ENCODE measurements at regions not wholly inside any gene's neighbourhood (a gene's known extent, or its start where the extent isn't known, plus 50 kb on each side); places are given as distances from the start of the nearest gene placed in this dataset.

- Mint-ChIP-seq H3K4me1 (ENCODE audit: low read depth) (no peaks in the 10 kb centered on the region), H3K27me3 (no peaks in the 10 kb centered on the region), H3K9me3 (ENCODE audit: low read depth) (peaks cover under 1% of the 10 kb centered on the region), H3K36me3 (no peaks in the 10 kb centered on the region), H3K4me3 (no peak overlapping the region), H3K27ac (no peak overlapping the region)
Observed at GRCh38 chr6:126480268-126480667, 140.4 kb downstream of the CENPW start.

DNA sequence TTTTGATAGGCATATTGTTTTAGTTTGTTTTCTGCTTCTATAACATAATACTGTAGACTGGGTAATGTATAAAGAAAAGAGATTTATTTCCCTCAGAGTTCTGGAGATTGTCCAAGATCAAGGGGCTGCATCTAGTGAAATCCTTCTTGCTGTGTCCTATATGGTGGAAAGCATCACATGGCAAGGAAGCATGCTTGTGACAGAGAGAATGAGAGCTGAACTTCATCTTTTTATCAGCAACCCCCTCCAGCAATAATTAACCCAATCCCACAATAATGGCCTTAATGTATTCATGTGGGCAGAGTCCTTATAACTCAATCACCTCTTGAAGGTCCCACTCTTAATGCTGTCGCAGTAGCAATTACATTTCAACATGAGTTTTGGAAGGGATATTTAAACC lies 141.4 kb downstream of the CENPW start:
- H3K4me1 Mint-ChIP-seq (ENCODE audit: low read depth) = no peaks in the 10 kb centered on the region
- H3K36me3 Mint-ChIP-seq = no peaks in the 10 kb centered on the region
- no peak overlapping the region for H3K27ac Mint-ChIP-seq
- H3K4me3 Mint-ChIP-seq = no peak overlapping the region
- peaks cover 4% of the 10 kb centered on the region for H3K9me3 Mint-ChIP-seq (ENCODE audit: low read depth)
- no peaks in the 10 kb centered on the region for H3K27me3 Mint-ChIP-seq

GRCh38 chr6:126504792-126505191 lies 164.9 kb downstream of the CENPW start:
- H3K9me3 Mint-ChIP-seq (ENCODE audit: low read depth) = peaks cover 4% of the 10 kb centered on the region
- no peaks in the 10 kb centered on the region for H3K4me1 Mint-ChIP-seq (ENCODE audit: low read depth)
- no peak overlapping the region for H3K27ac Mint-ChIP-seq
- H3K27me3 Mint-ChIP-seq = no peaks in the 10 kb centered on the region
- no peak overlapping the region for H3K4me3 Mint-ChIP-seq
- no peaks in the 10 kb centered on the region for H3K36me3 Mint-ChIP-seq

DNA sequence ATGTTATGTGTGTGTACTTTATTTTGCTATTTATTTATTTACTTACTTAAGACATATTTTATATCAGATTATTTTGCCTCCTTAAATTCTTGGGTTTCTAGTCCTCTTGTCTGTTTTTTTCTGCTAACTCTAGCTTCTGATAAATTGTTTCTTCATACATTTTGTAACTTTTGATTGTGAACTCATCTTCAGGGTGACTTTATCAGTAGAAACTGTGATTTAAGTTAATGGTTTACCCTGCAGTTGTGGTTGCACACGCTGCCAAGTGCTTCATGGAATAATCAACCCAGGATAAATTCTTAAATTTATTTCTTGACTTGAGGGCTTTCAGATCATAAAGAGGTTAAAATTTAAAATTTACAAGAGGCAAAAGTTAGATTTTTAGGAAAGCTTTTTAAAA lies 173.3 kb downstream of the CENPW start:
- Mint-ChIP-seq H3K27me3 (no peaks in the 10 kb centered on the region), H3K4me3 (no peak overlapping the region), H3K36me3 (no peaks in the 10 kb centered on the region), H3K4me1 (ENCODE audit: low read depth) (no peaks in the 10 kb centered on the region), H3K27ac (no peak overlapping the region), H3K9me3 (ENCODE audit: low read depth) (peaks cover 4% of the 10 kb centered on the region)

DNA sequence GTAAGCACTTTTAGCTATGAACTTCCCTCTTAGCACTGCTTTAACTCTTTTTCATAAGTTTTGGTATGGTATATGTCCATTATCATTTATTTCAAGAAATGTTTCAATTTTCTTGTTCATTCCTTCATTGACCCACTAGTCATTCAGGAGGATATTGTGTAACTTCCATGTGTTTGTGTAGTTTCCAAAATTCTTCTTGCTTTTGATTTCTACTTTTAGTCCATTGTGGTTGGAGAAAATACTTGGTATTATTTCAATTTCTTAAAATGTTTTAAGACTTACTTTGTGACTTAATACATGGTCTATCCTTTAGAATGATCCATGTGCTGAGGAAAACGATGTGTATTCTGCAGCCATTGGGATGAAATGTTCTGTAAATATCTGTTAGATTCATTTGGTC lies 176.5 kb downstream of the CENPW start:
- Mint-ChIP-seq H3K27ac (no peak overlapping the region), H3K4me3 (no peak overlapping the region), H3K27me3 (no peaks in the 10 kb centered on the region), H3K4me1 (ENCODE audit: low read depth) (no peaks in the 10 kb centered on the region), H3K9me3 (ENCODE audit: low read depth) (no peaks in the 10 kb centered on the region), H3K36me3 (no peaks in the 10 kb centered on the region)

- Mint-ChIP-seq H3K27ac (no peak overlapping the region), H3K36me3 (no peaks in the 10 kb centered on the region), H3K9me3 (ENCODE audit: low read depth) (no peaks in the 10 kb centered on the region), H3K27me3 (no peaks in the 10 kb centered on the region), H3K4me1 (ENCODE audit: low read depth) (no peaks in the 10 kb centered on the region), H3K4me3 (no peak overlapping the region)
Observed at GRCh38 chr6:126524811-126525326, 185.0 kb downstream of the CENPW start.

- Mint-ChIP-seq H3K9me3 (ENCODE audit: low read depth) (no peaks in the 10 kb centered on the region), H3K36me3 (no peaks in the 10 kb centered on the region), H3K4me1 (ENCODE audit: low read depth) (no peaks in the 10 kb centered on the region), H3K4me3 (no peak overlapping the region), H3K27me3 (no peaks in the 10 kb centered on the region), H3K27ac (no peak overlapping the region)
Observed at GRCh38 chr6:126526547-126526946, 186.6 kb downstream of the CENPW start.

- Mint-ChIP-seq H3K4me1 (ENCODE audit: low read depth) (no peaks in the 10 kb centered on the region), H3K9me3 (ENCODE audit: low read depth) (no peaks in the 10 kb centered on the region), H3K27ac (no peak overlapping the region), H3K4me3 (no peak overlapping the region), H3K27me3 (no peaks in the 10 kb centered on the region), H3K36me3 (no peaks in the 10 kb centered on the region)
Observed at GRCh38 chr6:126526996-126527606, 187.2 kb downstream of the CENPW start.

DNA sequence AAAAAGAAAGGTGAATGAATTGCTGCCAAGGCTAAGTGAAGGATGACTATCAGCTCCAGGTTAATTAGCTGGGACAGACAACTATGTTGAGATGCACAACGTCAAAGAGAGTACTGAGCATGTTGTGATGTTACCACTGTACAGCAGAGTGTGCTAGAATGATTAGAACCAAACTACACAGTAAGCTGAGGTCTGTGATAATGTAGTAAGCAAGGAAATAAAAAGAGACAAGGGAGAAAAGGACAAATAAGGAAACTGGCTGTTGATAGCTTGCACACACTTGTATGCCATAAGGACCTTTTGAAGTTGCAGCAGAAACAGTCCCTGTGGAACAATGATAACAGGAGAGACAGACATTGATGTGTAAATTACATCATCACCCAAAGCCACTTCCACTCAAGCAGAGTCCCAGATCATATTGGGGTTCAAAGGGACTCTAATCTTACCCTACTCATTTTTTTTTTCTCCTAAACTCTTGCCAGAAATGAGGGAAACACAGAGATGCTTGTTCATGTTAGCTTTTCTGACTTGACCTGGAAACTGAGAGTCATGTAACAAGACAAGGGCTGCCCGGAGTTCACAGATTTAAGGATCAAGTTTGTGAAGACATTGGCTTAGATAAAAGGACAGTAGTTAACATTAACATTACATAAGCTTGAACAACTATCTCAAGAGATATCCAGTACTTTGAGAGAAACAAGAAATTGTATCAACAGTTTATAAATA lies 189.9 kb downstream of the CENPW start:
- Mint-ChIP-seq H3K4me1 (ENCODE audit: low read depth) (no peaks in the 10 kb centered on the region), H3K4me3 (no peak overlapping the region), H3K36me3 (no peaks in the 10 kb centered on the region), H3K9me3 (ENCODE audit: low read depth) (no peaks in the 10 kb centered on the region), H3K27me3 (no peaks in the 10 kb centered on the region), H3K27ac (no peak overlapping the region)

- H3K27ac Mint-ChIP-seq = no peak overlapping the region
- no peaks in the 10 kb centered on the region for H3K9me3 Mint-ChIP-seq (ENCODE audit: low read depth)
- no peaks in the 10 kb centered on the region for H3K36me3 Mint-ChIP-seq
- H3K4me1 Mint-ChIP-seq (ENCODE audit: low read depth) = no peaks in the 10 kb centered on the region
- no peaks in the 10 kb centered on the region for H3K27me3 Mint-ChIP-seq
- no peak overlapping the region for H3K4me3 Mint-ChIP-seq
Observed at GRCh38 chr6:126530775-126531174, 190.9 kb downstream of the CENPW start.

DNA sequence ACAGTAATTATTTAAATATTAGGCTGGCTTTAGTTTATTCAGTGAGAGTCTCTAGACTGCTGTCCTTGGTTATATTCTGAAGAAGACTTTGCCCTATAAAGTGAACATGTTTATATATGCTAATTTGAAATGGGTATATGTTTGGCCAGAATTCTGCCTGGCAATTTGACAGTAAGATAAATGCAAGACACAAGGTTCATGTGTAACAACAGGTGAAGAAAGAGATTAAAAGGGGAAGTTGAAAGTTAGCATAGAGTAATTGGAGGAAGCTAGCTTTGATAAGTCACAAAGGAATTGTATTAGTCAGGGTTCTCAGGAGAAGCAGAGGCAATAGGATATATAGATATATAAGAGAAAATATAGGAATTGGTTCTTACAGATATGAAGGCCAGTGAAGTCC lies 191.4 kb downstream of the CENPW start:
- H3K36me3 Mint-ChIP-seq = no peaks in the 10 kb centered on the region
- no peak overlapping the region for H3K4me3 Mint-ChIP-seq
- no peaks in the 10 kb centered on the region for H3K4me1 Mint-ChIP-seq (ENCODE audit: low read depth)
- no peaks in the 10 kb centered on the region for H3K9me3 Mint-ChIP-seq (ENCODE audit: low read depth)
- H3K27ac Mint-ChIP-seq = no peak overlapping the region
- H3K27me3 Mint-ChIP-seq = no peaks in the 10 kb centered on the region

- H3K27ac Mint-ChIP-seq = no peak overlapping the region
- H3K4me3 Mint-ChIP-seq = no peak overlapping the region
- H3K36me3 Mint-ChIP-seq = no peaks in the 10 kb centered on the region
- no peaks in the 10 kb centered on the region for H3K27me3 Mint-ChIP-seq
- no peaks in the 10 kb centered on the region for H3K9me3 Mint-ChIP-seq (ENCODE audit: low read depth)
- H3K4me1 Mint-ChIP-seq (ENCODE audit: low read depth) = no peaks in the 10 kb centered on the region
Observed at GRCh38 chr6:126531840-126532239, 191.9 kb downstream of the CENPW start.

DNA sequence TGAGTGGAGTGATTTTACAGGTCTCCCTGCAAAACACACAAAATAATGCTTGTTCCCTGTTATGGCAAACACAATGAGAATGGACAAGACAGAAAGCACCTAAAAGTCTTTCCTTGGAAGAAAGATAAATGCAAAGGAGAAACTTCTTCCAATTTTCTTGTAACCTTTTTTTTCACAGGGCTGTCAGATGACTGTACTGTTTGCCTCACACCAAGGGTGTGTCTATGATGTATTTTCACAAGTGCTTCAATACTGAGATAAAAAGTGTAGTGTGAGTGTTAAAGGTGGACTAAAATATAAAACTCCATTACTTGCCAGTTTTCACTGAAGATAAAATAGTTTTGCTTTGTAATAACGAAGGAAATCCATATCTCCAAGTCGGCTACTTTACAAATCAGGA lies 194.5 kb downstream of the CENPW start:
- H3K4me3 Mint-ChIP-seq = no peak overlapping the region
- no peak overlapping the region for H3K27ac Mint-ChIP-seq
- H3K36me3 Mint-ChIP-seq = no peaks in the 10 kb centered on the region
- no peaks in the 10 kb centered on the region for H3K27me3 Mint-ChIP-seq
- H3K4me1 Mint-ChIP-seq (ENCODE audit: low read depth) = no peaks in the 10 kb centered on the region
- no peaks in the 10 kb centered on the region for H3K9me3 Mint-ChIP-seq (ENCODE audit: low read depth)

DNA sequence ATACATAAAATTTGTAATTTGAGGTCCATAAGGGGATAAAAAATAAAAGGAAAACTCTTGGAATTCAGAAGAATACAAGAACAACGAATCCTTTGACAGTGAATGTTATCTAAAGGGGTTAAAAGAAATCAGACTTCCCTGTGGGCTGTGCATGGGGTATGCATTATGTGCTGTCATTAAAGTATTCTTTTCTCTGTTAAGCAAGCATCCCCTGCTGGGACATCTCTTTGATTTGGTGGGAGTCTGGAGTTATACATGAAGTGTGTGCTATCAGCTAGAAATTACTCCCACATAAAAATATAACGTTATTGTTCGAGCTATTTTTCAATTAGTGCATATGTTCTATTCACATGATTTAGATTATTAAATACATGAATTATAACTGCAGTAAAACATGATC lies 195.2 kb downstream of the CENPW start:
- Mint-ChIP-seq H3K27me3 (no peaks in the 10 kb centered on the region), H3K36me3 (no peaks in the 10 kb centered on the region), H3K4me1 (ENCODE audit: low read depth) (no peaks in the 10 kb centered on the region), H3K9me3 (ENCODE audit: low read depth) (no peaks in the 10 kb centered on the region), H3K4me3 (no peak overlapping the region), H3K27ac (no peak overlapping the region)

DNA sequence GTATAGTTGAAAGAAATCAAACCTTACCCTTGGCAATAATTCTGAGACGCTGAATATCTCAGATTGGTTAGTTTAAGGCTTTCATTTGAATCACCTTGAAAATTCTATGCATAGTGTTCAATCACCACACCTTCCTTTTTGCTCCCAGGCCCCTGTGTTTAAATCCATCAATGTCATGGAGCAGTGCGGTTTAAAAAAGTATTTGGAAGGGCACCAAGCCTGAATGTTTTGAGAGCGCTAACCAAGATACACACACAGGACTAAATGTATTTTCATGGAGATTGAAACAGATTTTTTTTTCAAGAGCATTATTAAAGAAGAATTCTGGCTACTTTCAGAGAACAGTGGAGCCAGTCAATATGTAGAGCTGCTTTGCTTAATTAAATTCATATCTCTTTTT lies 195.7 kb downstream of the CENPW start:
- no peaks in the 10 kb centered on the region for H3K9me3 Mint-ChIP-seq (ENCODE audit: low read depth)
- no peak overlapping the region for H3K27ac Mint-ChIP-seq
- no peak overlapping the region for H3K4me3 Mint-ChIP-seq
- no peaks in the 10 kb centered on the region for H3K4me1 Mint-ChIP-seq (ENCODE audit: low read depth)
- H3K36me3 Mint-ChIP-seq = no peaks in the 10 kb centered on the region
- H3K27me3 Mint-ChIP-seq = no peaks in the 10 kb centered on the region

Data from activated naive CD8-positive, alpha-beta T cell (primary cell).